Prostate gland (tissue), 2 donors: ENCODE measurements at regions not wholly inside any gene's neighbourhood (a gene's known extent, or its start where the extent isn't known, plus 50 kb on each side); places are given as distances from the start of the nearest gene placed in this dataset.
"Not testable (repeated sequence)": the region's sequence is repeated elsewhere in the genome, so short reads cannot be mapped to it uniquely, and the experiment has no call there.

Experiments used
- DNase-seq: peaks from one replicate; pipeline ENCODE4 v3.0.0-alpha.2; 2019; ENCODE audit warnings: low spot score
- H3K27ac ChIP-seq, 2 donors: fragments of 200-600 bp; sonication (generic); 2 replicates each; pipeline ENCODE4 v1.5.1; 2017 to 2019
- H3K27me3 ChIP-seq: fragments of 200-600 bp; sonication (generic); replicated peaks from 2 replicates; pipeline ENCODE4 v1.5.1; 2019; ENCODE audit not compliant: insufficient read depth
- H3K36me3 ChIP-seq, 2 donors: fragments of 200-600 bp; sonication (generic); 1 replicate in 1 of 2; 2 replicates in 1 of 2; pipeline versions ENCODE4 v1.5.1 to v1.8.1; 2017 to 2019
- H3K4me1 ChIP-seq: fragments of 200-600 bp; sonication (generic); replicated peaks from 2 replicates; pipeline ENCODE4 v1.5.1; 2019
- H3K4me3 ChIP-seq, 2 donors: fragments of 200-600 bp; sonication (generic); 2 replicates each; pipeline ENCODE4 v1.5.1; 2017 to 2019
- H3K9me3 ChIP-seq: fragments of 200-600 bp; sonication (generic); 2 replicates; pipeline ENCODE4 v1.5.1; 2017
- POLR2A ChIP-seq: fragments of 450-650 bp; IDR thresholded peaks from one replicate; pipeline ENCODE4 v1.6.1; 2016; ENCODE audit warnings: antibody characterized with exemption, mild to moderate bottlenecking
- POLR2AphosphoS5 ChIP-seq: sonication (generic); formaldehyde crosslinking; IDR thresholded peaks from one replicate; pipeline ENCODE4 v1.6.1; 2017; ENCODE audit warnings: antibody characterized with exemption
- WGBS: methylation state at CpG from one replicate; pipeline ENCODE4 v1.1.5; 2018; 5-methylcytosine and 5-hydroxymethylcytosine counted together
- intact Hi-C: fragments of 100-400 bp; cut with DNase I; formaldehyde crosslinking; loops from one replicate; pipeline ENCODE4 v1.14.2; 2022
- TF ChIP-seq, protein P1 (sequence below), 4 experiments: fragments of 200-600 bp in 2 of 4; fragments of 450-650 bp in 2 of 4; sonication (generic) in 2 of 4; IDR thresholded peaks; 1 replicate in 3 of 4; 2 replicates in 1 of 4; pipeline ENCODE4 v1.5.1; 2016 to 2019; ENCODE audit warnings: antibody characterized with exemption in 4 of 4, mild to moderate bottlenecking in 2 of 4, moderate library complexity in 2 of 4

DNA sequence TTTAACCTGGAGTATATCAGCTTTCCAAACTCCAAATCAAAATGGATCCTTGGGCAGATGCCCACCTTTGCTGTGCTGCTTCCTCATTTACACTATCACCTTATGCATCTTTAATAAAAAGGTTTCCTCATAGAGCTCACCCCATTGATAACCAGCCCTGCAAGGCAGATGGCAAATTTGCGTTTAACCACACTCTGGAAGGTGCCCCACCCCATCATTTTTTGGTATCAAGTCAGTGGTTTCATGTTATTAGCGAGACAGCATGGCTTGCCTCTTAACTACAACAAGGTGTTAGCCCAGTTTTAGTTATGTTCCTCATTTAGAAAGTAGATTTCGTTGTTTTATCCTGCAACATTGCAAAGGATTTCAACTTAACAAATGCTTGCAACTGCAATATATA is 214.0 kb upstream of the WDFY3 start:
- no peaks in the 10 kb centered on the region for H3K4me1 ChIP-seq
- no peak overlapping the region for H3K27ac ChIP-seq
- H3K36me3 ChIP-seq: no peaks in the 10 kb centered on the region
- no peak for DNase-seq
- intact Hi-C loops: no loop called here
- no peak overlapping the region for H3K4me3 ChIP-seq
- no peaks in the 10 kb centered on the region for H3K9me3 ChIP-seq
- no peaks in the 10 kb centered on the region for H3K27me3 ChIP-seq
- TF ChIP-seq, protein P1, sequence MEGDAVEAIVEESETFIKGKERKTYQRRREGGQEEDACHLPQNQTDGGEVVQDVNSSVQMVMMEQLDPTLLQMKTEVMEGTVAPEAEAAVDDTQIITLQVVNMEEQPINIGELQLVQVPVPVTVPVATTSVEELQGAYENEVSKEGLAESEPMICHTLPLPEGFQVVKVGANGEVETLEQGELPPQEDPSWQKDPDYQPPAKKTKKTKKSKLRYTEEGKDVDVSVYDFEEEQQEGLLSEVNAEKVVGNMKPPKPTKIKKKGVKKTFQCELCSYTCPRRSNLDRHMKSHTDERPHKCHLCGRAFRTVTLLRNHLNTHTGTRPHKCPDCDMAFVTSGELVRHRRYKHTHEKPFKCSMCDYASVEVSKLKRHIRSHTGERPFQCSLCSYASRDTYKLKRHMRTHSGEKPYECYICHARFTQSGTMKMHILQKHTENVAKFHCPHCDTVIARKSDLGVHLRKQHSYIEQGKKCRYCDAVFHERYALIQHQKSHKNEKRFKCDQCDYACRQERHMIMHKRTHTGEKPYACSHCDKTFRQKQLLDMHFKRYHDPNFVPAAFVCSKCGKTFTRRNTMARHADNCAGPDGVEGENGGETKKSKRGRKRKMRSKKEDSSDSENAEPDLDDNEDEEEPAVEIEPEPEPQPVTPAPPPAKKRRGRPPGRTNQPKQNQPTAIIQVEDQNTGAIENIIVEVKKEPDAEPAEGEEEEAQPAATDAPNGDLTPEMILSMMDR (IDR thresholded peaks at IDR 0.05): no peak
- no peak for TF ChIP-seq POLR2A
- TF ChIP-seq POLR2AphosphoS5: no peak
- WGBS: 90% methylated on average over 3 of the region's 3 CpGs

DNA sequence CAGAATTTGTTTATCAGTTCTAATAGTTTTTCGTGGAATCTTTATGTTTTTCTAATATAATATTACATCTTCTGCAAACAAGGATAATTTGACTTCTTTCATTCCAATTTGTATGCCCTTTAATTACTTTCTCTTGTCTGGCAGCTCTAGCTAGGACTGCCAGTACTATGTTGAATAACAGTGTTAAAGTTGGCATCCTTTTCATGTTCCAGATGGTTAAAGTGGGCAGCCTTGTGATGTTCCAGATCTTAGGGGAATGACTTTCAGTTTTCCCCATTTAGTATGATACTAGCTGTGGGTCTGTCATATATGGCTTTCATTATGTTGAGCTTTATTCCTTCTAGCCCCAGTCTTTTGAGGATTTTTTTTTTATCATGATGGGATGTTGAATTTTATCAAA is 220.6 kb upstream of the WDFY3 start:
- Histone ChIP-seq H3K4me1 (no peaks in the 10 kb centered on the region), H3K36me3 (no peaks in the 10 kb centered on the region), H3K9me3 (no peaks in the 10 kb centered on the region), H3K4me3 (no peak overlapping the region), H3K27me3 (no peaks in the 10 kb centered on the region), H3K27ac (no peak overlapping the region)
- 38% methylated on average over 1 of the region's 1 CpG for WGBS
- no peak for DNase-seq
- intact Hi-C loops: no loop called here
- TF ChIP-seq POLR2AphosphoS5 (no peak), POLR2A (no peak)
- TF ChIP-seq, protein P1 (IDR thresholded peaks at IDR 0.05): no peak

DNA sequence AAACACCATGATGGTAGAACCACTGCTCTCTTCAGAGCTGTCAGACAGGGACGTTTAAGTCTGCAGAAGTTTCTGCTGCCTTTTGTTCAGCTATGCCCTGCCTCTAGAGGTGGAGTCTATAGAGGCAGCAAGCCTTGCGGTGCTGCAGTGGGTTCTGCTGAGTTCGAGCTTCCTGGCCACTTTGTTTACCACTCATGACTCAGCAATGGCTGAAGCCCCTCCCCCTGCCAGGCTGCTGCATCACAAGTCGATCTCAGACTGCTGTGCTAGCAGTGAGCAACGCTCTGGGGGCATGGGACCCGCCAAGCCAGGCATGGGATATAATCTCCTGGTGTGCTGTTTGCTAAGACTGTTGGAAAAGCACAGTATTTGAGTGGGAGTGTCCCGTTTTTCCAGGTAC is 229.5 kb upstream of the WDFY3 start:
- H3K4me1 ChIP-seq, DNase-seq, H3K9me3 ChIP-seq, H3K27ac ChIP-seq, intact Hi-C loops, H3K27me3 ChIP-seq, H3K4me3 ChIP-seq, H3K36me3 ChIP-seq: not testable (repeated sequence)
- WGBS: 81% methylated on average over 7 of the region's 7 CpGs

DNA sequence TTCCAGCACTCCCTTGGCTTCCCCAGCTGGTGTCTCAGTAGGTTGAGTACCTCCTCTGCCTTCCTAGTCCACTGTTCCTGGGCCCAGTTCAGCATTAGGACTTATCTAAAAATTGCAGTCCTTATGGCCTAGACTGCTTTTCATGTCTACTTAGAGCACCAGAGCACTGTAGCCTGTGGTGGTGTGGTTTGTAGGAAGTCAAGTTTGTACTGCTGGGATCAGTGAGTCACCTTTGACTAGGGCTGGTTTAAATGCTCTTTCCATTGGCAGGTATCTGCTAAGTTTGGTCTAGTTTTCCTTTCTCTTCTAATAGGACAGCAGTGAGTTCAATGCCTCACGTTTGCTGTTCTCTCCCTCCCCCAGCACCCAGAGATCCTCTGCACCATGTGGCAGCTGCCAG is 233.6 kb upstream of the WDFY3 start:
- no peak overlapping the region for H3K4me3 ChIP-seq
- intact Hi-C loops: no loop called here
- H3K9me3 ChIP-seq: no peaks in the 10 kb centered on the region
- H3K27me3 ChIP-seq: no peaks in the 10 kb centered on the region
- no peaks in the 10 kb centered on the region for H3K36me3 ChIP-seq
- no peak for TF ChIP-seq POLR2A
- no peak for TF ChIP-seq POLR2AphosphoS5
- WGBS: 68% methylated on average over 1 of the region's 1 CpG
- no peaks in the 10 kb centered on the region for H3K4me1 ChIP-seq
- no peak overlapping the region for H3K27ac ChIP-seq
- no peak for DNase-seq

DNA sequence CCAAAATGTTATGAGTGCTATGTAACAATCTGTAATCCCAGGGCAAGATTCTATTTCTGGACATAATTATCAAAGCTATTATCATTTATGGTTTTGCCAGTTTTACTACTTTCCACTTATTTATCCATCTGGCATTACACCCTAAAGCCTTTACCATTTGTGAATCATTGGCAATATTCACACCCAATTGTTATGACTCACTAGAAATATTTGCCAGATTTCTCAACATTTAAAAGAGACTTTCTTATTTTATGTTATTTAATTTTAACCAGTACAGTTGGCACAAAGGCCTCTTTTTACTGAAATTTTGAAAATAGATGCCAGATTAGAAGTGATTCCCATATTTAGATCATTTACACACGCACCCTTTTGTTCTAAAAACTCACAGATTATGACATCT is 242.7 kb upstream of the WDFY3 start:
- TF ChIP-seq POLR2A: no peak
- no peak for TF ChIP-seq POLR2AphosphoS5
- TF ChIP-seq, protein P1 (IDR thresholded peaks at IDR 0.05): no peak
- WGBS: 59% methylated on average over 1 of the region's 1 CpG
- no peaks in the 10 kb centered on the region for H3K9me3 ChIP-seq

DNA sequence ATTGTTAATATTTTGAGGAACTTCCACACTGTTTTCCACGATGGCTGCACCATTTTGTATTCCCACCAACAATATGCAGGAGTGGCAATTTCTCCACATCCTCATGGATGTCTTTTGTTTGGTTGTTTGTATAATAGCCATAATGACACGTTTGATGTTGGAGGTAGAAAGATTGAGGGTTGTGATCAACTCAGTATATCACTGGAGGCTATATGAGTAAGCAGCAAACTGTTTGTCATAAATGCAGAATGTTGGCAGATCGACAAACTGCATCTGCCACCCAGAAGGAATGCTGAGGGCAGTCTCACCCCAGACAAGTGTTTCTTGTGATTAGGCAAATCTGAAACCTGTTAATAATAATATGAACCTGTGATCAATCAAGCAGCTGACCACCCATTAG is 243.9 kb upstream of the WDFY3 start:
- 53% methylated on average over 3 of the region's 3 CpGs for WGBS
- DNase-seq: no peak
- H3K9me3 ChIP-seq: no peaks in the 10 kb centered on the region
- no peaks in the 10 kb centered on the region for H3K36me3 ChIP-seq
- H3K4me1 ChIP-seq: no peaks in the 10 kb centered on the region
- no peak overlapping the region for H3K27ac ChIP-seq
- no peaks in the 10 kb centered on the region for H3K27me3 ChIP-seq
- intact Hi-C loops: no loop called here
- TF ChIP-seq POLR2A: no peak
- no peak for TF ChIP-seq POLR2AphosphoS5
- TF ChIP-seq, protein P1 (IDR thresholded peaks at IDR 0.05): no peak
- no peak overlapping the region for H3K4me3 ChIP-seq

More for the DNA sequence above, 242.7 kb upstream of the WDFY3 start:
- Histone ChIP-seq H3K4me1 (no peaks in the 10 kb centered on the region), H3K27me3 (no peaks in the 10 kb centered on the region), H3K4me3 (no peak overlapping the region), H3K27ac (no peak overlapping the region), H3K36me3 (no peaks in the 10 kb centered on the region)
- no peak for DNase-seq
- intact Hi-C loops: no loop called here

DNA sequence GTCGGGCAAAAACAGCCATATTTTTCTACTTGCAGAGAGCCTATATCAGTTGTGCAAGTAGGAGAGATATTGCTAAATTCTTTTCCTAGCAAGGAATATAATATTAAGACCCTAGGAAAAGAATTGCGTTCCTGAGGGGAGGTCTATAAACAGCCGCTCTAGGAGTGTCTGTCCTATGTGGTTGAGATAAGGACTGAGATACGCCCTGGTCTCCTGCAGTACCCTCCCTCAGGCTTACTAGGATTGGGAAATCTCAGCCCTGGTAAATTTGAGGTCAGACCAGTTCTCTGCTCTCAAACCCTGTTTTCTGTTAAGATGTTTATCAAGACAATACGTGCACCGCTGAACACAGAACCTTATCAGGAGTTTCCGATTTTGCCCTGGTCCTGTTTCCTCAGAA is 250.1 kb upstream of the WDFY3 start:
- H3K27me3 ChIP-seq, H3K27ac ChIP-seq, H3K9me3 ChIP-seq, H3K36me3 ChIP-seq, H3K4me1 ChIP-seq, DNase-seq, intact Hi-C loops, H3K4me3 ChIP-seq: not testable (repeated sequence)
- WGBS: 82% methylated on average over 7 of the region's 7 CpGs
